Fibroblast of upper back skin (primary cell): ENCODE measurements at regions not wholly inside any gene's neighbourhood (a gene's known extent, or its start where the extent isn't known, plus 50 kb on each side); places are given as distances from the start of the nearest gene placed in this dataset.
"Not testable (repeated sequence)": the region's sequence is repeated elsewhere in the genome, so short reads cannot be mapped to it uniquely, and the experiment has no call there.

Experiments
- DNase-seq: peaks from one replicate; pipeline ENCODE4 v3.0.0-alpha.2; 2013

- no peak for DNase-seq
Measured at GRCh38 chr20:39736434-39737327, 774.5 kb downstream of the DHX35 start.

GRCh38 chr20:39725513-39725912, 763.4 kb downstream of the DHX35 start:
- not testable (repeated sequence) for DNase-seq

- DNase-seq = no peak
Measured at GRCh38 chr20:39719293-39719692, 757.1 kb downstream of the DHX35 start.

- DNase-seq = peak; percentile 79
Measured at GRCh38 chr20:39717936-39718335, 755.8 kb downstream of the DHX35 start.

- DNase-seq = peak; percentile 34
Measured at GRCh38 chr20:39716796-39717341, 754.7 kb downstream of the DHX35 start.

- no peak for DNase-seq
Measured at GRCh38 chr20:39713076-39713840, 751.1 kb downstream of the DHX35 start.

GRCh38 chr20:39706184-39706663, 744.1 kb downstream of the DHX35 start:
- DNase-seq = peak; percentile 46

GRCh38 chr20:39705032-39705431, 742.9 kb downstream of the DHX35 start:
- DNase-seq = peak; percentile 18

- DNase-seq = not testable (repeated sequence)
Measured at GRCh38 chr20:39703357-39703756, 741.2 kb downstream of the DHX35 start.

GRCh38 chr20:39702701-39703349, 740.7 kb downstream of the DHX35 start:
- no peak for DNase-seq

GRCh38 chr20:39700528-39700927, 738.4 kb downstream of the DHX35 start:
- no peak for DNase-seq

- no peak for DNase-seq
Measured at GRCh38 chr20:39699166-39699725, 737.1 kb downstream of the DHX35 start.

- DNase-seq = no peak
Measured at GRCh38 chr20:39698752-39699151, 736.6 kb downstream of the DHX35 start.

GRCh38 chr20:39691151-39691862, 729.2 kb downstream of the DHX35 start:
- DNase-seq = peak; percentile 25

- peak; percentile 4 for DNase-seq
Measured at GRCh38 chr20:39676857-39677391, 714.8 kb downstream of the DHX35 start.

GRCh38 chr20:39676241-39676640, 714.1 kb downstream of the DHX35 start:
- no peak for DNase-seq

GRCh38 chr20:39674842-39675241, 712.7 kb downstream of the DHX35 start:
- no peak for DNase-seq

- no peak for DNase-seq
Measured at GRCh38 chr20:39670988-39671387, 708.8 kb downstream of the DHX35 start.

- no peak for DNase-seq
Measured at GRCh38 chr20:39669659-39670058, 707.5 kb downstream of the DHX35 start.

- no peak for DNase-seq
Measured at GRCh38 chr20:39668038-39668437, 705.9 kb downstream of the DHX35 start.

- peak; percentile 72 for DNase-seq
Measured at GRCh38 chr20:39661833-39662232, 699.7 kb downstream of the DHX35 start.

GRCh38 chr20:39660965-39661364, 698.8 kb downstream of the DHX35 start:
- DNase-seq = no peak
